C1 segment of cervical spinal cord (tissue), 14 donors: ENCODE measurements at regions not wholly inside any gene's neighbourhood (a gene's known extent, or its start where the extent isn't known, plus 50 kb on each side); places are given as distances from the start of the nearest gene placed in this dataset.

Experiments
- DNase-seq, 14 donors: peaks; one replicate each; lab custom pipeline; 2025; lab: John Stamatoyannopoulos, UW

DNA sequence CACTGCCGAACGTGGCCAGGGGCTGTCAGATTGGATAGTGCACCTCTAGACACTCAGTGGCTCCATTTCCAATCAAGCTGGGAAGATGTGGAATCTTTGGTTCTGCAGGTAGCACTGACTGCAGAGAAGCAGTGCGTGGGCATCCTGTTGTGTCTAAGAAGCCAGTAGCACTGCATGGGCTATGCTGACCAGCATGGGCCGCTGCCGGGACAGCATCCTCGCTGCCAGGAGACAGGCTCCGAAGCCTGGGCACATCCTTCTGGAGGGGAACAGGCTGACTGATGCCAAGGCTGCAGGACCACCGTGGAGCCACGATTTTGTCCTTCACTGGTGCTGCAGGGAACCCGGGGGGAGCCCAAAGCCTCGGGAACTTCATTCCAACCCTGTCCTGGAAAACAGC is 649.4 kb downstream of the NPHP4 start:
- no peak for DNase-seq

DNA sequence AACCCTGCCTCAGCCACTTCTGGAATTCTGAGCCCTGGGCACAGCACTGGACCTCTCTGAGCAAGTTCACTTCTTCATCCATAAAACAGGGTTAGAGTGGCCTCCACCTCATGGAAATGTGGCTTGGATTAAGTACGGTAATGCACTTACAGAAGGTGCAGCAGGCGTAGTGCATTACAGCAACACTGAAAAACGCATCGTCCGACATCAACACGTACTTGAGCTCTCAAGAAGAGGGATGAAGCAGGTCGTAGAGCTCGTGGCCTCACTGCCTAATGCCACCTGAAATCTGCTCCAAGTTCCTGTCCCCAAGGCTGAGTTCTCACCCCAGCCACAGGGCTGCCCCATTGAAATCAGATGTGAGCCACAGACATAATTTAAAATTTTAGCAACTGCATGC is 650.1 kb downstream of the NPHP4 start:
- no peak for DNase-seq

DNA sequence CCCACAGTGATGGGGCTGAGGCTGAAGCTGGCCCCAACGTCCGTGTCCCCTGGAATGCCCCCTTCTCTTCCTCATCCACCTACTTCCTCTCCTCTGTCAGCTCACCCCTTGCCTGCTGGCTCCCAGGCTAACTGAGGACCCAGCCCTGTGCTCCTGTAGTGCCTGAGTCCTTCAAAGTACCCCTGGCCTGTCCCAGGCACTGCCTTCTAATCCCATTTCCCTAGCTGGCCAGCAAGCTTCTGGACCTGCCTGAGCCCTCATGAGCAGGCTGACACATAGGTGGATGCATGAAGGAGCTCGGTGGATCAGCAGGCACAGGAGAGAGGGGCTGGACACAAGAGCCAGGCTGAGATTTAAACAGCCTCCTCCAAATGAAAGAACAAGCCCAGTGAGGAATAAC is 650.8 kb downstream of the NPHP4 start:
- no peak for DNase-seq

DNA sequence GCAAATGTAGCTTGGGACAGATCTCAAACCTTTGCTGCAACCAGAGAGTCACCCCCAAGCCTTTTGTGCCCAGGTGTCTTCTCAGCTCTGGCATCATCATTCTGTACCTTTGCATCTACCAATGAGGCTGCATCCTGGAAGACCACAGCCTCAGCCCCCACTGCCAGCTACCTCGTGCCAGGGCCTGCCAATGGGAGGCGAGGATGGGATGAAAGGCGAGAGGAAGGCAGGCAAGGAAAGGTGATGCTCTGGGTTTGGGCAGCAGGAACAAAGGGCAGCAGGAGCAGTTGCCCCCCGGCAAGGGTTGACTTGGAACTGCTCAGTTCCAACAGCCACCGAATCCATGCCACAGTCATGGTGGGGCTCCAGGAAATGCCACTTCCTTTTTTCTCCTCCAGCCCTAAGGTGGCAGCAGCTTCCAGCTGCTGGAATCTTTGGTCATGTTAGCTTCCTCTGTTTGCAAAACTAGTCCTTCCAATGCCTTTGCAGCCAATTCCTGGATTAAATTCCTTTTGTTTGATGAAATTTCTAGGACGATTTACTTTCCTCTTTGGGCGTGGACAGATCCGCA is 651.6 kb downstream of the NPHP4 start:
- DNase-seq, result no peak

DNA sequence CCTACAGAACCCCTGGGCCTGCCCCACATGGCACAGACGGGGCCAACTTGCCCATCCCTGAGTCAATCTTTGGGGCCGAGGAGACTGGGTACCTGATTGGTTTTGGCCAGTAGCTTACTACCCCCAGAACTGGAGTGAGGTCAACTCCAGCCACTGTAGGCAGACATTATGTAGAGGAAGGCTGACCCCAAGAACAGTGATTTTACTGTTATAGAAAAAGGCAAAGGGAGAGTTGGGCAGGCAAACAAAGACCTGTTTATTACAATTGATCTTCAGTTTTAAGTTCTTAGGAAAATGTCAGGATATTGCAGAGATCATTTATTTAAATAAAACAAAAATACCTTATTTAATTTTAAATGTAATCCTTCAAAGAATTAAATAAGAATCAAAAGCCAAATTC is 653.8 kb downstream of the NPHP4 start:
- no peak for DNase-seq

DNA sequence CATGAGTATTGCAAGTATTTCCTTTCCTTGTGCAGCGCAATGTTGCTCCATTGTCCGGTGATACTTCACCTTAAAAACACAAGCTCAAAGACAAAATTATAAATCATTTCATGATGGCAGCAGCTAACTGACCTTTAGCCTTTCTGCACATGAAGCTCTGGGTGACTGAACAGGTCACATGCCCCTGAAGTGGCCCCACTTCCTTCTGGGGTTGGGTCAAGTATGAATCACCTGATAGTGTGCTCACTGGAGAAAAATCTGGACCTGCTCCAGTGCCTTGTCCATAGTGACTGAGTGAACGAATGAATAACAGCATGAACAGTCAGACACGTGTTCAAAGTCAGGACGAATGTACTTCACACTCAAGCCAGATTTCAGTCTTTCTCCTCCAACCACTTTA is 658.9 kb downstream of the NPHP4 start:
- DNase-seq, result no peak

DNA sequence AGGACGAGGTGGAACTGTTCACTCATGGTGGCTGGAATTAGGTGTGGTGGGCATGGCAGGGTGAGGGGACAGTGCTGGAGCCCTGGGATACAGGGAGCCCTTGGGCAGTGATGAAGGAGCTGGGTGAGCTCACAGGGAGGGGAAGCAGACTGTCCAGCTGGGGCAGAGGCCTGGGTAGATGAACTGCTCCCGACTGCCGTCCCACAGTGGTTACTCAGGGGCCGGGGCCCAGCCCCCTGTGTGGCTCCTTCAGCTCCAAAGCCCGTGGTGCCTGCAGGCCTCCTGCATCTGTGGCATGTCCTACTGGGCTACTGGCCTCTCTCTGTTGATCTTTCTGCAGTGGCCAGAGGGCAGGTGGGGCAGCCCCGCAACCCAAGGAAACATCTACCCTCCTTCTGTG is 661.1 kb downstream of the NPHP4 start:
- DNase-seq, result no peak

DNA sequence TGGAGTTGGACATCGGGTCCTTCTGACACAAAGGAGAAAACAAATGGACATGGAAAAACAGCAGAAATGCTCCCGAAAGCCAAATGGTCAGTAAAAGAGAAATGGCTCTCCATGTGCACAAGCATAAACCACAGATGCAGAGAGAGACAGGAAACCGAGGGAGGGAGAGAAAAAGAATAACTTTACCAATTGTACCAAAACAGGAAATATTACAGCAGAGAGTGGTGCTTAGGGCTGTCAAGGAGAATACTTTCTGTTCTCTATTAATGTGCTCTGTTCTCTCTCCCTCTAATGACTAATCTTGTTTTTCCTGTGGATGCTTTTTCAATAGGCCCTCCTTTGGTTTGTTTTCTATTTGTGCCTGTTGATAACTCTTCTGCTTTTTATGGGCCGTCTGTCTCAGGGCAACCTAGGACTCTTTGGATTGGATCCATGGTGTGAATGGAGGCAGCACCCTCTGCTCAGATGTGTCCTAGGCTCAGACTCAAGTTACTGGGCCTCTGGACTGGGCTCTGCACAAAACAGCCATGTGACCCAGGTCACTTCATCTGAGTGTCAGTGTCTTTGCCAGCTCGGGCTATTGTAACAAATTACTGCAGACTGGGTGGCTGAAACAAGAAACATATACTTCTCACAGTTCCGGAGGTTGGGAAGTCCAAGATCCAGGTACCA is 663.0 kb downstream of the NPHP4 start:
- no peak for DNase-seq

DNA sequence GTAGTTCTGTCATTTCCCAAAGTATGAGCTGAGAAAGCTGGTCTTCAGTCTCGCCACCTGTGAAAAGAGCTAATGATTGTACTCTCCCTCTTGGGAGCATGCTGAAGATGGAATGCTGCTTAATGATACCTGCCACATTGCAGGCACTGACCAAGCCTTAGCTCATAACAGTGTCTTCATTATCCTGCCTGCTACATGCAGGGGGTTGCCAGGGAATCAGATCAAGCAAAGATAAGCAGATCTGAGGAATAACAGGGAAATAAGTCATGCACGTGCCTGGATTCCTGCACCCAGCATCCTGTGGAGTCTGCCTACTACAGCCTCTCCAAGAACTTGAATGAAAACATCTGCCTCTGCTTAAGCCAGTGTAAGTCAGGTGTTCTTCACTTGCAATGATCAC is 667.3 kb downstream of the NPHP4 start:
- DNase-seq, result no peak

DNA sequence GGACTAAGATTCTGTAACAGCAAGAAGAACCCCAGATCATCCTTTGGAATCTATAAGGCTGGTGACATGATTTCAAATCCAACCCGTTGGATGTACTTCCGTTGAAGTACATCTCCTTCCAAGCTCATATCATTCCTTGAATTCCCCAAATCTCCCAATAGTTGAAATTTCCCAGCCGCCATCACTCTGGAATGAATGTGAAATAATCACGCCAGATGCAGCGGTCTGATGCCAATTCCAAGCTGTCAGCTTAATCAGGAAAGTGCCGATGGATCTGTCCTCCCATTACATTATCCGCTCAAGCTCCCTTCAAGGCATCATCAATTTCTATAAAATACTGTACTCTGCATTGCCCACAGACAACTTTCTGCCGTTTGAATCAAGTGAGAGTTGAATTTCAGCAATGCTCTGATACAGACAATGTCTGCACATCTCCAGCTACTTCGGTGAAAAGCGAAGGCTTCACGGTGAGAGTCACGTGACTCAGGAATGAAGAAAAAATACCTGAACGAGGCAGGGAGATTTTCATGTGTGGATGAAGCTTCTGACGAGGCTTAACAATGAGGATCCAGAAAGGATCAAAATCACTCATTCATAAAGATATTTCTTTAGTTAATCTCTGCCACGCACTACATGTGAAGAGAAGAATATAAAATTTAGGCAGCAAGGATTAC is 663.9 kb downstream of the AJAP1 start:
- DNase-seq, result no peak

DNA sequence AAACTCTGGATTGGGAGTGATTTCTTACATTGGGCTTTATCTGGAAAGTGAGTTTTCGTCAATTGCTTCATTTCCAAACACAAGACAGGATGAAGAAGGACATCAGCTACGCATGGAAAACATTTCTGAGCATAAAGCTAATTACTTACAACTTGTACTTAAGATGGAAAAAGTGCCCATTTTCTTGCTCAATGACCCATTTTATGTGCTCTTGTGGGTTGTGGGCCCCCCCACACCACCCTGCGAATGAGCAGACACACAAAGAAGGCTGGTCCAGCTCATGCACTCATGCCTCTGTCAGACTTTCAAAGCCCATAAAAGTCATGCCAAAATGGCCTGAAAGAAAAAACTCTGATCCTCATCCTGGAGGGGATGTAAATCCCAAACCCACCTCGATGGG is 663.0 kb downstream of the AJAP1 start:
- DNase-seq, result no peak

DNA sequence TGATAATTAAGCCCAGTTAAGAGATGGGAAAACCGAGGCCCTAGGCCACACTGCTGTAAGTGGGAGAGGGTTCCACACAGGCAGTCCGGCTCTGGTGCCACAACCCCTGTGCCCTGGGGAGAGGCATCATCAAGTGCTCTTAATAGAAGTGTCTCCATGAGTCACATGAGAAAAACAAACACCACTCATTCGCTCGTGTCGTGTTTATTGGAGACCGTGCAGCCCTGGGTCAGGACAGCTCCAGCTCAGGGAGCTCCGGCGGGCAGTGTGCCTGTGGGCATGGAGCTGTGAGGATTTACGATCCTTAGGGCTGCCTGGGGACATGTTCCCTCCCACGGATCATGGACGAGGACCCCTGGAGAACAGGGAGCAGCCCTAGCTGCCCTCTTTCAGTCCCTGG is 658.5 kb downstream of the AJAP1 start:
- no peak for DNase-seq

DNA sequence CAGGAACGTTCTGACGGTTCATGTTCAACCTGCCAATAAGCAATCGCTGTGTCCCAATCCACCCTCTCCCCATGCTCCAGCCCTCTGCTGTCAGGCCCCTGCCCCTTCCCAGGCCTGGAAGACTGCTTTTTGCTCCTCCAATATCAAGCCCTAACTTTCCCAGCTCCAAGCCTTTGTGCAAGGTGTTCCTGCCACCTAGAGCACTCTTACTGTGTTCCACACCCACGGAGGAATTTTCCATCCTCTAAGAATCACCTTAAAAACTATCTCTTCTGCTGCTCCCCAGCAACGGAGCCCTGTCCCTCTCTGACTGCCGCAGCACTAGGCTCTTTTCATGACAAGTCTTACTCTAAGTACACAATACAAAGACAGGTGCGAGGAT is 657.9 kb downstream of the AJAP1 start:
- DNase-seq, result no peak

DNA sequence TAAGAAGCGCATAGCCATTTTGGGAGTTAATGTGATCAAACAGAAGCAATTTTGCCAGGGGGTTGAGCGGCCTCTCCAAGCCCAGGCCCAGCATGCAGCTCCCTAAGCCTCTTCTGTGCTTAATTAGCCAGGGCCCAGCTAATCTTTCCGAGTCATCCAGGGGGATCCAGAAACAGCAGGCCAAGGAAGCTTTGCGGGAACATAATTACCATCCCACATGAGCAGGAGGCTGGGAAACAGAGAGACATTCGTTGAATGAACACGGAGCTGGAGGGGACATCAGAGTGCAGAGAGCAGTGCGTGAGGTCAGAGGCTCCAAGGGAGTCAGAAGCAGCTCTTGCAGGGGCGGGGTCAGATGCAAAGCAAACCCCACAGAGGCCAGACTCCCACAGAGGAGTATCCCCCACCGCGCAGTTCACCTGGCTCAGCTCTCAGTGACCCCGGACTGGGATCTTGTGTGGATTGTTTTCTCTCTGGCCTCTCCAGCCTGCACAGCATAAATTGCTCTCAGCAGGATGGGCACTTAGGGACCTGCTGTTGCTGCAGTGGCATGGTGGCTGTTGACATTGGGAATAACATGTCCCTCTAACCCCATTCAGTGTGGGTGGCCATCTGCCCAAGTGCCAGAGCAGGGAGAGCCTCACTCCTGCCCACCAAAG is 657.4 kb downstream of the AJAP1 start:
- DNase-seq, result no peak

DNA sequence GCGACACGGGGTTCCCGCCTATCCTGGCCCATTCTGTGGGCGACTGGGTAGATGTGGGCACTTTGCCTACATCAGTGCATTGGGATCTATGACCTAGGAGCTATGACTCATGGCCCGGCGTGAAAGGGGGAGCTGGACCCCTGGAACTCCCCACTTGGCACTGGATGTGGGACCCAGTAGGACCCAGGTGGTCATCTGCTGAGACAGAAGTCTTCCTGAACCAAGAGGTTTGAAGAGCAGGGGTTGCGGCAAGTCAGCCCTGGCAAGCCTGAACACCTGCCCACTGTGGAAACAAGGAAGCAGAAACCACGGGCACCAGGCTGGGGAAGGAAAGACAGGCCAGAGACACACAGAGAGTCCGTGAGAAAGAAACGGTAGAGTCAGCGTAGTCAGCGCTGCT is 656.7 kb downstream of the AJAP1 start:
- DNase-seq, result no peak

DNA sequence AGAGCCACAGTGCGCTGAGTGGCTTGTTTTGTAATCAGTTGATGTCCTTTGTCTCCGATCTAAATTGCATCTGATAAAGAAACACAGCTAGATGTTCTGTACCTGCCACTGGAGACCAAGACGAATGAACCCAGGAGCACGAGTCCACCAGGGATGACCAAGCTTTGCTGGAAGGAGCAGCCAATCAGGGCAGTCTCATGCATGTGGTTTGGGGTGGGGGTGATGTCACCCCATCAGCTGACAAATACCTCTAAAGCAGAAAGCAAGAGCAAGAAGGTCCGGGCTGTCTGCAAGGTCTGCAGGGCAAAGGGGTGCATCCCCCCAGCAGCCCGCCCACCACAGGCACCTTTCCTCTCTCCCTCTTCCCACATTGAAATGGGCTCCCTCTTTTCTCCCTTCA is 653.8 kb downstream of the AJAP1 start:
- DNase-seq, result no peak

DNA sequence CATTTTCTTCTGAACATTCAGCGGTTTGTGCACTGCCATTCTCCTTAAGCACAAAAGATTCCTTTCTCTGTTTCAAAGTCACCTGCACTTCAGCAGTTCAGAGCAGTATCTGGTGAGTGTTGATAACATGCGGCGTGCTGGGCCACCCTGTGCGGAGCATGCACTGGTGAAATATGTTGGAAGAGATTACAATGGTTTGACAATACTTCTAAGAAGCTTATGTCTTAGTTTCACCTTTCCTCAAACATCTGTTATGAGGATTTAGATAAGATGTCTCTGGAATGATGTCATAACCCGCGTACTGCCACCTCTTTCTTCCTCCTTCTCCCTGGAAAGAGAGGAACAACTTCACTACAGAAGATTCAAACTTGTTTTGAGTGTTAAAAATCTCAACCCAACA is 650.3 kb downstream of the AJAP1 start:
- DNase-seq, result no peak

DNA sequence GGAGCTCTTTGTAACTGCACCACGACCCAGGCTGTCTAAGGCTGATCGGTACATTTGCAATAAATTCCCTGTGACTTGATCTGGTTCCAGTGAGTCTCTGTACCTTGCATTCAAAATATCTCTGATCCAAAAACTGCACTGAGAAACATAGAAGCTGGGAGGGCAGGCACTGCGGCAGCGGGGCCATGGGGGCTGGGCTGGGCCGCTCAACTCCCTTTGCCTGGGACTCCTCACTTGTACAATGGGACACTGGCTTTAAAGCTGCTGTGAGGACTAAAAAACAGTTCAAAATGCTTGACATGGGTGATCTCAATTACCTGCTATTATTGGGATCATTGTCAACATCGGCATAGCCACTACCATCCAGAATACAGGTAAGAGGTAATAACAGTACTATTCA is 644.0 kb downstream of the AJAP1 start:
- no peak for DNase-seq

DNA sequence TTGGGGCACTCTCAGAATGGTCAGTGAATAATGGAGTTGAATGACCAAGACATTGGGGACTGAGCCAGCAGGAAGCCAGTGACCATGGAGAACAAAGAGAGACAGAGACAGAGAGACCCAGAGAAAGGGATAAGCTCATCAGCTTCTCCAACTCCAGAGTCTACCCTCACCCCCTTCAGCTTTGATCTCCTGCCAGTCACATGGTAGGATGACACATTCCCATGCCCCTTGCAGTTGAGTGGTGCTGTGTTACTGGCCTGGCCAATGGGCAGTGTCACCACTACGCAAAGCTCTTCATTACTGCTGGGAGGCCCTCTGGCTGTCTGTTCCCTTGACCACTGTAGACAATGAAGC is 643.5 kb downstream of the AJAP1 start:
- peak in 3 of 14 donors; percentile 25 to 71 (median 45) for DNase-seq

DNA sequence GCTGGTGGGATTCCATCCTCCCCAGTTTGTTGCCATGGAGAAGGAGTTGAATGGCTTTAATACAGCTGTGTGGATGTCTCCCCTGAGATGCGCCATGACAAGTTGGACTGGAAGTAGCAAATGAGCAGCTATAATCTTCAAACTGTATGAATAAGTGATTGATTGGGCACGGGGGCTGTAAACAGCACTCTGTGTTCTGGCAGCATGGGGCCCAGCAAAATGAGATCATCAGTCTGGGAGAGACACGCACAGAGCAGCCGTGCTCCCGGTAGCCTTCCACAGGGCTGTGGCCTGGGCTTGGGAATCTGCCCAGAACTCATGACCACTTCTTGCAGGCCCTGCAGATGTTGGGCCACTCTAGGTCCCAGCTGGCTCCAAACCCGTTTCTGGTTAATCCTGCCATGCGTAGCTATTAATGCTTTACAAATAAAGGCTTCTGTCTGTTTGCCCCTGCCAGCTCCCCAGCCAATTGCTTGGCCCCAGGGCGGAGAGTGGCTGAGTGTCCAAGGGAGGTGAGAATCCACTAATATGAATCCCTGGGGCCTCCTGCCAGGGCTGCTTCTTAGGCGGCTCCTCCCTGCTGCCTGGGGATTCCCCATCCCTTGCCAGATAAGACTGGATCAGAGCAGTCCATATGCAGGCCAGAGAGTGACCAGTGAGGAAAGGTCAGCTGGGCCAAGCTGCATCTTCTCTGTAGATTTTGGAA is 642.9 kb downstream of the AJAP1 start:
- peak in 10 of 14 donors; percentile 24 to 81 (median 46) for DNase-seq

DNA sequence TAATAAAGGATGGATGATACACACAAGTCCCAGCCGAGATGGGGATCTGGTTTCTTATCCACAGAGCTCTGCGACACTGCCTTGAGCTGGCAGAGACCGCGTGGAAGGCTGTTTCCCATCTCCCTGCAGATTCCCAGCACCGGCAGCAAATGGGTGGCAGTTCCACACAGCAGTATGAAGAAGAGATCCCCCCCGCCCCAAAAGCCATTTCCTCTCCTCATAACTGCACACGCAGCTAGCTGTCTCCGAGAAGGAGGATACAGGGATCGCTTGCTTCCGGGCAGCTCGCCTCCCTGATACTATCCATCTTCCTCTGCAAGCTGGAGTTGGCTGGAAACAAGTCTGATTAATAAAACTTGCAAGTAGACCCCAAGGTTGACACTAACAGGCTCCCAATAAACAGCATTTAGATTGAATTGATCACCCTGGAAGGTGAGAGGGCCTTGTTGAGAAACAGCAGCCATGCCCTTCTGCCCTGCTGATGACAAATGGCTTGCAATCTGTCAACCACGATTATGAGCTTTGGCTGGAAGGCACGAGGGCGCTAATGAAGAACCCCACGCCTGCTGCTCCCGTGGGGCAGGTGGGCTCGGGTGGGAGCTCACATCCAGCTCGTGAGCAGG is 642.3 kb downstream of the AJAP1 start:
- DNase-seq, result peak in 2 of 14 donors; percentile 16 to 43

DNA sequence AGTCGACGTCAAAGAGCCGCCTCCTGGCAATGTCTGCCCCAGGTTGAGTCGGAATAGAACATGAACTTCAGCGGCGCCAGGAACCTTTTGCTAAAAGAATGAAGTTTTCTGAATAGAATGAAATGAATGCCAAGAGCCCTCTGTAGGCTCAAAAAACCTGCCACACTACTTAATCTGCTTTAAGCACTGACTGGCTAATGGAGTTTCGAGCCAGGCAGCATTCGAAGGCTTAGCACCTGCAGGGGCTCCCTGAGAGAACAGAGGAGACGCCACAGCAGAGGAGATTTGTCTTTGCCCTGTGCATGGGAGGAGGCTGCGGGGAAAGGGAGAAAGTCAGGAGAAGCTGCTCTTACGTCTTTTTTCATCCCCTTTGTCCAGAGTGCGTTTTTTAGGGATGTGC is 641.7 kb downstream of the AJAP1 start:
- no peak for DNase-seq
